GM12878 (cell line): ENCODE measurements at regions not wholly inside any gene's neighbourhood (a gene's known extent, or its start where the extent isn't known, plus 50 kb on each side); places are given as distances from the start of the nearest gene placed in this dataset.

Experiments used
- ATAC-seq: fragments of 200-7000 bp; cut with Tn5 transposase; 3 replicates; pipeline ENCODE4 v1.9.1; 2020; ENCODE audit warnings: mild to moderate bottlenecking, moderate library complexity
- BruUV-seq: library from RNA; stranded (reverse); fragments of 400-500 nt; replicated peaks from 2 replicates; lab custom pipeline; 2021; lab: Mats Ljungman, UMichigan
- CTCF ChIA-PET: fragments of 300-600 bp; sonication (Branson Sonifier 250); formaldehyde crosslinking; extraction: SDS; loops from one replicate; lab custom pipeline; 2021; ENCODE audit warnings: inconsistent platforms; lab: Yijun Ruan, JAX
- POLR2A ChIA-PET: fragments of 350-600 bp; formaldehyde crosslinking; extraction: SDS; loops from one replicate; lab custom pipeline; 2021; ENCODE audit warnings: inconsistent platforms; lab: Charles Lee
- RAD21 ChIA-PET: fragments of 300-600 bp; sonication (Branson Sonifier 250); formaldehyde crosslinking; loops from one replicate; lab custom pipeline; 2023; ENCODE audit warnings: antibody characterized with exemption; ENCODE audit not compliant: unreplicated experiment; lab: Charles Lee
- SMC1A ChIA-PET: fragments of 300-600 bp; sonication (Branson Sonifier 250); formaldehyde crosslinking; loops from one replicate; lab custom pipeline; 2023; ENCODE audit not compliant: unreplicated experiment, uncharacterized antibody; lab: Charles Lee
- DNase-seq: peaks from one replicate; pipeline ENCODE4 v3.0.0-alpha.2; 2011; ENCODE audit warnings: low read depth, low spot score
- FAIRE-seq: peaks from 3 replicates; lab custom pipeline; 2011; peaks lifted over from hg19 to GRCh38; lab: Jason Lieb, UNC
- H2AFZ ChIP-seq: 2 replicates; pipeline ENCODE4 v1.6.0; 2011; ENCODE audit warnings: low read depth, low read length, control low read depth; ENCODE audit not compliant: control insufficient read depth
- H3K27ac ChIP-seq: 2 replicates; pipeline ENCODE4 v1.5.1; 2011; ENCODE audit warnings: control low read depth; ENCODE audit not compliant: control insufficient read depth, insufficient read depth
- H3K27me3 ChIP-seq, 2 experiments: replicated peaks in 1 of 2; 2 replicates each; pipeline versions ENCODE4 v1.6.0 to v1.6.1; 2011; ENCODE audit warnings: low read length in 1 of 2; ENCODE audit not compliant: control insufficient read depth in 2 of 2, insufficient read depth in 2 of 2
- H3K36me3 ChIP-seq, 2 experiments: 2 replicates each; pipeline ENCODE4 v1.5.1; 2011; ENCODE audit warnings: low read length in 1 of 2; ENCODE audit not compliant: control insufficient read depth in 2 of 2, insufficient read depth in 2 of 2
- H3K4me1 ChIP-seq: 2 replicates; pipeline ENCODE4 v1.6.1; 2011; ENCODE audit warnings: mild to moderate bottlenecking, low read length, moderate library complexity, mixed read lengths; ENCODE audit not compliant: control insufficient read depth, insufficient read depth
- H3K4me2 ChIP-seq: 2 replicates; pipeline ENCODE4 v1.6.0; 2011; ENCODE audit warnings: control low read depth; ENCODE audit not compliant: control insufficient read depth, insufficient read depth
- H3K4me3 ChIP-seq: fragments of 200-600 bp; sonication (generic); 2 replicates; pipeline ENCODE4 v1.5.1; 2016
- H3K79me2 ChIP-seq: 2 replicates; pipeline ENCODE4 v1.6.0; 2011; ENCODE audit warnings: low read length; ENCODE audit not compliant: control insufficient read depth, insufficient read depth
- H3K9ac ChIP-seq: 2 replicates; pipeline ENCODE4 v1.8.0; 2011; ENCODE audit warnings: low read length, control low read depth, mixed read lengths; ENCODE audit not compliant: control insufficient read depth, insufficient read depth
- H3K9me3 ChIP-seq: replicated peaks from 3 replicates; pipeline ENCODE4 v1.5.1; 2011; ENCODE audit warnings: mild to moderate bottlenecking, low read length; ENCODE audit not compliant: control insufficient read depth, insufficient read depth
- H4K20me1 ChIP-seq: 2 replicates; pipeline ENCODE4 v1.6.0; 2011; ENCODE audit not compliant: control insufficient read depth, insufficient read depth
- MAX ChIP-seq: IDR thresholded peaks from 2 replicates; pipeline ENCODE4 v1.6.1; 2012; ENCODE audit warnings: low read depth, low read length, improper control_type of control experiment
- RUNX3 ChIP-seq: IDR thresholded peaks from 2 replicates; pipeline ENCODE4 v1.6.1; 2012; ENCODE audit warnings: low read length, inconsistent platforms
- TAF1 ChIP-seq: IDR thresholded peaks from 2 replicates; pipeline ENCODE4 v1.6.1; 2011; ENCODE audit warnings: mild to moderate bottlenecking, low read depth, low read length, borderline replicate concordance
- YBX1 ChIP-seq: fragments of 450-650 bp; IDR thresholded peaks from 2 replicates; pipeline ENCODE4 v1.6.1; 2016; ENCODE audit warnings: antibody characterized with exemption
- ZNF592 ChIP-seq: fragments of 450-650 bp; IDR thresholded peaks from 2 replicates; pipeline ENCODE4 v1.6.1; 2017; ENCODE audit warnings: mild to moderate bottlenecking, moderate library complexity
- WGBS: methylation state at CpG from one replicate; pipeline ENCODE4 v1.1.6; 2016; ENCODE audit warnings: low lambda C conversion rate; ENCODE audit not compliant: insufficient replicate concordance, insufficient coverage; ENCODE audit errors: missing lambda C conversion rate; 5-methylcytosine and 5-hydroxymethylcytosine counted together
- in situ Hi-C: fragments of 300-500 bp; cut with MboI; formaldehyde crosslinking; loops from 9 replicates; pipeline ENCODE4 v1.14.3; 2018; ENCODE audit warnings: mixed read lengths
- intact Hi-C: fragments of 100-400 bp; cut with micrococcal nuclease; formaldehyde crosslinking; loops from one replicate; pipeline ENCODE4 v1.14.2; 2022; ENCODE audit not compliant: unreplicated experiment

DNA sequence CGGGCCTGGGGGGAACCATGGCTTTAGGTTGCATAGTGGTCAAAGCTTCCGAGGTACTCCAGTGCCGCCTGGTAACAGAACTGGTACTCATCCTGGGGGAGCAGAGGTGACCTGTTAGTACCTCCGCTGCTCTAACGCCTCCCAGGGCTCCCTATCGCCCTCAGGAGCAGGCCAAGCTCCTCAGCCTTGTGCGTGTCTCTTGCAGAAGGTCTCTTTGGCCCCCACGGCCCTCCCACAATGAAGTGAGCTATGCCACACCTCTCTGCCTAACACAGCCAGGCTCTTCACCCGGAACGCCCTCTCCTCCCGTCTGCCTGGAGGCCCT is 133.9 kb downstream of the PTPRS start:
- POLR2A ChIA-PET: no interaction called here
- CTCF ChIA-PET: no interaction called here
- no peaks in the 10 kb centered on the region for H3K27me3 ChIP-seq
- DNase-seq (no peak), ATAC-seq (no peak), FAIRE-seq (no peak)
- H3K79me2 ChIP-seq: no peaks in the 10 kb centered on the region
- SMC1A ChIA-PET: no interaction called here
- H3K36me3 ChIP-seq: no peaks in the 10 kb centered on the region
- H3K27ac ChIP-seq: no peak overlapping the region
- in situ Hi-C loops: no loop called here
- no peak for TF ChIP-seq TAF1
- no peak for TF ChIP-seq ZNF592
- no peak for TF ChIP-seq YBX1
- no peak for TF ChIP-seq RUNX3
- no peak for TF ChIP-seq MAX
- H4K20me1 ChIP-seq: no peaks in the 10 kb centered on the region
- no peak overlapping the region for H3K9ac ChIP-seq
- H3K4me2 ChIP-seq: no peak overlapping the region
- no TSS peak for BruUV-seq
- intact Hi-C loops: no loop called here
- H2AFZ ChIP-seq: no peak overlapping the region
- RAD21 ChIA-PET: no interaction called here
- no peak overlapping the region for H3K4me3 ChIP-seq
- H3K4me1 ChIP-seq: no peaks in the 10 kb centered on the region
- WGBS: 50% methylated on average over 11 of the region's 11 CpGs
- no peaks in the 10 kb centered on the region; the same call in 2 of the 3 replicates for H3K9me3 ChIP-seq
